ENCODE measurements at regions not wholly inside any gene's neighbourhood (a gene's known extent, or its start where the extent isn't known, plus 50 kb on each side); places are given as distances from the start of the nearest gene placed in this dataset.

DNA sequence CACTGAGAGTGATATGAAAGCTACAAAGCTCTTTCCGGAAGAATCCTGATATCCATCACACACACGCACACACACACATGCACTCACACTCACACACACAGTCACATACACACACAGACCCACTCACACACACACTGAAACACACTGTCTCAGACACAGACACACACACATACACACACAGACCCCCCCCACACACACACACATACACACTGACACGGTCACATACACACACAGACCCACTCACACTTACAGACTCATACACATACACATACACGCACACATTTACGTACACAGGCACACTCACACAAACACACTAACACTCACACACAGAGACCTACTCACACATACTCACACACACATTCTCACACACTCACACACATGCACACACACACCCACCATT lies 58.6 kb downstream of the LIG4 start:
- ATAC-seq (no peak), DNase-seq (ENCODE audit: missing footprints) (no peak)
- intact Hi-C loops (cut with DNase I): loop anchor here (2.0 kb wide), 1 partner anchor 946 kb away; no protein-coding TSS in a partner anchor

DNA sequence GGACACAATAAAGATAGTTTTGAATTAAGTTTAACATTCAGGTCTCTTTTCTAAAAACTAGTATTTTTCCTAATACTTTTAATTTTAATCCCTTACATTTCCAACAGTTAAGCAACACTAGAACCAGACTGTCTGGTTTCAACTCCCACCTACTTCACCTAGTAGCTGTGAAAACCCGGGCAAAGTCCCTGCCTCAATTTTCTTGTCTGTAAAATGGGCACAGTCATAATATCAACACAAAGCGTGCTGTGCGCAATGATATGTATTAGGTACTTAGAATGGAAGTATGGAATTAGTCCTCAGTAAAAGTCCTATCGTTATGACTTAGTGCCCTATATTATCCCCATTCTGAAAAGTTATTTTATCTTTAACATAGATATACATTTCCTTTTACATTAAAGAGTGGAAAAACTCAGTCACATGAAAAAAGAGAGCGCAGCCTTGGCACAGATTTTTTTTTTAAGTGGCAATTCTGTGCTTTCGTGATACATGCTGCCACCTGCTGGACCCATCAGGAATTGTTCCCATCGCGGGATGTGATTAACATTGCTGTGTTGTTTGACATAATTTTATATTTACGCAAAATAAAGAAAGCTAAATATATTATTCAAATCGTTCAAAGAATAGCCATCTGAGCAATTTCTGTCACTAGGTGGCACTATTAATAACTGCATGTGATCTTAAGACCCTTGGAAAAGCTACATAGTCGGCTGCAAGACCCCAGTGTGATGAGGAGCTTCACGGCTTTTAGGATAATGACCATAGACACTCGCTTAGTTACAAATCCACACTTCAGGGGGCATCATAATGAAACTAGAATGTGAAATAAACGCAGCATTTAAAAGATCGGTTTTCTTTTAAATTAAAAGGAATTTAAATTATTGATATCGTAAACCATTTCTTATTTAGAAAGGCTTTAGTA lies 59.9 kb downstream of the LIG4 start:
- ATAC-seq: no peak
- intact Hi-C loops (cut with DNase I): loop anchor here (2.0 kb wide), 1 partner anchor 945 kb away; no protein-coding TSS in a partner anchor
- no peak for DNase-seq (ENCODE audit: missing footprints)

DNA sequence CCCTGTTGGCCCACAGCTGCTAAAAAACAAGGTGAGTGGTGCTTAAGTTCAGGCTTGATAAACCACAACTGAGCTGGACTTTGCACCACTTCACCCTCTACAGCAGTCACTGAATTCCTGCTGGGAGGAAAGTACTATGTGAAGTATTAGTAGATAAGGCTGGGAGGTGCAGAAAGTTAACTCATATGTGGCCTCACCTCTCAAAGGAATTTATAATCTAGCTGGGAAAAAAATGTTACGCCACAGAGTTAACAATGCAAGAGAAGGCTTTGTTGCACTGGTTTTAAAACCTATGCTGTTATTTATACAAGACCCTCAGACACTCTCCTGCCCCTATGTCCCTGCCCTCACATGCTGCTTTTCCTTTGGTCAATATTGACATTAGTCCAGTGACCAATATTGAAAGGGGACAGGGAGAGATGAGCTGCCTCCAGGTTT lies 60.9 kb downstream of the LIG4 start:
- ATAC-seq: no peak
- no peak for DNase-seq (ENCODE audit: missing footprints)
- intact Hi-C loops (cut with DNase I): no loop called here

DNA sequence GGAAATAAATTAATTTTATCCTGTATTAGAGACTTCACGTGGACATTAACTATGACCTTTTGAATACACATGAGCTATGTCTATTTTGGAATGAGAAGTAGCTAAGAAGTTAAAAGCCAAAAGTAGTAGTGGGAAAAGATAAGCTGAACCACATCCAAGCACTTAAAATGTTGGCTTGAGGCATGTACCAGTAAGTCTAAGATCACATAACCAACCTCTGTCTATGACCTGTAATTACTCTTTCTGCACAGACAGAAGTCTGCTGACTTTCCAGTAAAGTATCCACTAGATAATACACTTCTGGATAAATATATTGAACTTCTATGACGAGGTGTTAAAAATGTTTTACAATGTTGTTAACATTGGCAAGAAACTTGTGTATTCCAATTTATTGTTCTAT lies 68.7 kb downstream of the LIG4 start:
- DNase-seq (ENCODE audit: missing footprints) (no peak), ATAC-seq (no peak)
- intact Hi-C loops (cut with DNase I): no loop called here

DNA sequence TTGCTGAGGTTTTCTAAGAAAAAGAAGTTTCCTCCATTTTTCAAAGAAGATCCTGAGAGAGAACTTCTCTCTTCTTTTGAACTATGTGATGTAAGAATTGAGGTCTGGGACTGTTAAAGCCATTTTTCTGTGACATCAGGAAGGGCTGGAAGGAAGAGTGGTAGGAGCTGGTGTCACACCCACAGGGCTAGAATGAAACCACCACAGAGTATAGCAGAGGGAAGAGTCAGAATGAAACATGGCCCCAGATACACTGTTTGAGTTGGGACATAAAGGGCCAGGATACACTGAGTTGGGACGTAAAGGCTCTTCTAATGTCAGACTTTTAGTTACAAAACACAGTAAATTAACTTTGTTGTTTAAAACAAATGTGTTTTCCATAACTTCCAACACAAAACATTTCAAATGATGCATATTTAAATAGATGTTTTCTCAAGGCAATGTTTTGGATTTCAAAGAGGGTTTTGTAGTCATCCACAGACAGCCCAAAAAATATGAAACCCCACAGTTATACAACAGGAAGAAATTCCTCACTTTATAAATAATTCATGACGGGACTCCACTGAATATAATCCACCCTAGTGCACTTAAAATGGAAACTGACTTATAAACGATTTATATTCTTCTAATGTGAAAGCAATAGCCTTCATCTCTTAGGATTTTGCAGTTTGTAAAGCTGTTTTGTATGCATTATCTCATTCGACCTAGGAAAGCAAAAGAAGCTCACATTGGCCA lies 72.5 kb downstream of the LIG4 start:
- DNase-seq (ENCODE audit: missing footprints) (no peak), ATAC-seq (no peak)
- intact Hi-C loops (cut with DNase I): no loop called here

DNA sequence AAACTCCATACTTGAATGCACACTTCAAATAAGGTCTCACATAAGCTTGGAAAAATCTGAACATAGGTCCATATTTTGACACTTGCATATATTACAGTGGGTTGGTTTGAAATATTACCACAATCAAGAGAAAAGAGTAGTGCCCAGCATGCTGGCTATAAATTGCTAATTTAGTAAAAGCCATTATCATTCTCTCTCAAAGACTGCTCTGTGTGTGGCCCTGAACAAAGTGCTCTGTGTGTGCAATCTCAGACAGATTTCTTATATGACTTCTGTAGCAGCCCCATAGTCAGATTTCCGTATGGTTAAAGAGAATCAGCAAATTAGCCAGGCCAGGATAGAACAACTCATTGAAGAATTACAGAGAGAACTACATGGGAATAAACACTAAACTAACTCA lies 78.2 kb downstream of the LIG4 start:
- intact Hi-C loops (cut with DNase I): no loop called here
- ATAC-seq (no peak), DNase-seq (ENCODE audit: missing footprints) (no peak)

DNA sequence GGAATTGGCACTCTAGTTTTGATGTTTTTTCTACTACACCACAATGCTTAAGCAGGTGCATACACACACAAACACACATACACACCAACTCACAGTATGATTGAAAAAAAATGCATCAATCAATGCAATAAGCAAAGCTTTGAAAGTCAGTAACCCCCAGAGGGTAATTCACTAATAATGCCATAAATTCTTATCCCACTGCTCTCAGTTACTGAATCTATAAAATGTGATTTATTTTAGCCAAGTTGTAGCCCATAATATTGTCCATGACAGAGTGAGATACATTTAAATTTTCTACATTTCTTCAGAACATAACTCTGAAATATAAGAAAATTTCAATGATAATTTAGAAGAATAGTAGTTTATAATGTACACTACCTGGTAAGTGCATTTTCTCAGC lies 87.9 kb downstream of the LIG4 start:
- intact Hi-C loops (cut with DNase I): no loop called here
- DNase-seq (ENCODE audit: missing footprints) (no peak), ATAC-seq (no peak)

DNA sequence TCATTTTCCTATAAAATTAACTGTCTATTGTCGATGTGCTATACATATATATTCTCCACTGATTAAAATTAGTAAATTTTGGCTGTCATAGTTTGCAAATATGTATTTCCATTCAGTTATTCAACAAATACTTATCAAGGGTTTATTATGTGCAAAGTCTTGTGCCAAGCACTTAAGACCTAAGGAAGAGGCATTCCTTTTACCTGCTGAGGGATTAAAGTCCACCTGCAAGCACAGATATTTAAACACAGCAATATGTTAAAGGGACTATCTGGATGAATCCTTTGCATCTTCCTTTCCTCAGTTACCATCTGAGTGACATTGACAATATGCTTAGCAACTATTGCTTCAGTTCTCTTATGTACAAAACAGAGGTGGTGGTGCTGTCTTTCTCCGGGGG lies 89.3 kb downstream of the LIG4 start:
- intact Hi-C loops (cut with DNase I): no loop called here
- no peak for ATAC-seq
- no peak for DNase-seq (ENCODE audit: missing footprints)

DNA sequence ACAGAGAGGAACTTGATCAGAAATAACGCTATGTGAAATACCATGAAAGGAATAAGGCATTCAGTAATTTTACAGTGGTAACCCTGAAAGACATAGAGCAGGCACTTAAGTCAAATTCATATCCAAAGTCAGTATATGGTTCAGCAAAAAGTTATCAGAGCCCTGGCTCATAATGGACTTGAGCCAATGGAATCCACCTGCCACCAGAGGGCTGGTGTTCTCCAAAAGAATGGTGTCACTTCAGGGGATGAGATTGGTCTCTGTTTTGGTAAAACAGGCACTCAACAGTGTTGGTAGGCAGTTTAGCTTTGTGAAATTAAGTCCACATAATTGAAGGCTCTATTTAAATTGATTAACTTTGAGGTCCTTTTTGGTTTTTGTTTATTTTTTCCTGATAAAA lies 93.9 kb downstream of the LIG4 start:
- ATAC-seq (no peak), DNase-seq (ENCODE audit: missing footprints) (no peak)
- intact Hi-C loops (cut with DNase I): loop anchor here (5.0 kb wide), 1 partner anchor 464 kb away; no protein-coding TSS in a partner anchor

DNA sequence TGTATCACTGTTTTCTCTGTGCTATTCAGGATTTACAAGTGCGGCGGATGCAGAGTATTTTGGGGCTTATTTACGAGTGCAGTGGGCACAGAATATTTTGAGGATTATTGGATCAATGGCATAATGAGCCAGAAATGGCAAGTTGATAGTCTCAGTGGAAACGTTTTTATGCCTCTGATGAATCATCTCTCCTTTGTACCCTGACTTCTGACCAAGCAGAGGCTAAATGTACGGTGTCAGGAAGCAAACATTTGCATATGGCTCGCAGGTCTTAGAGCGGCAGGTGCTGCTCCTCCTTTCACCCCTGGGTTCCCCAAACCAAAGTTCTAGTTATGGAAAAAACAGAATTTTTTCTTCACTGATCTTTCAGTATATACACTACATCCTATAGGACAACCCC lies 94.5 kb downstream of the LIG4 start:
- no peak for ATAC-seq
- intact Hi-C loops (cut with DNase I): loop anchor here (5.0 kb wide), 1 partner anchor 464 kb away; no protein-coding TSS in a partner anchor
- no peak for DNase-seq (ENCODE audit: missing footprints)

DNA sequence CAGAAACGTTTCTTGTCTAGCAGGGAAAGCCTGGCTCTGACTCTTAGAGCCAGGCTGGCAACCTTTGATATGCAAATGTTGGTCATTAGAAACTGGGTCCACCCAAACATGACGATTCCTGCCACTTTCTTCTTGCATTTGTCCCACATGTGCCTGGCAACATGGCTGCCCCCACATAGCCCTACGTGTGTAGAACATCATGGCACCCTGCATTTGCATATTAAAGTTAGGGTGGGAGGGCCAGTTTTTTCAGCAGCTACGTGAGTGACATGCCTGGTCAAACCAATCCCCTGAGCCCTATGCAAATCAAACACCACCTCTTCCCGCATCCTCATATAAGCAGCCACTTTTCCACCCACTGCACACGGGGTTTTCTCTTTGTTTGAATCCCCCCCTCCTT lies 95.0 kb downstream of the LIG4 start:
- ATAC-seq: no peak
- intact Hi-C loops (cut with DNase I): loop anchor here (5.0 kb wide), 1 partner anchor 463 kb away; no protein-coding TSS in a partner anchor
- DNase-seq (ENCODE audit: missing footprints): no peak

DNA sequence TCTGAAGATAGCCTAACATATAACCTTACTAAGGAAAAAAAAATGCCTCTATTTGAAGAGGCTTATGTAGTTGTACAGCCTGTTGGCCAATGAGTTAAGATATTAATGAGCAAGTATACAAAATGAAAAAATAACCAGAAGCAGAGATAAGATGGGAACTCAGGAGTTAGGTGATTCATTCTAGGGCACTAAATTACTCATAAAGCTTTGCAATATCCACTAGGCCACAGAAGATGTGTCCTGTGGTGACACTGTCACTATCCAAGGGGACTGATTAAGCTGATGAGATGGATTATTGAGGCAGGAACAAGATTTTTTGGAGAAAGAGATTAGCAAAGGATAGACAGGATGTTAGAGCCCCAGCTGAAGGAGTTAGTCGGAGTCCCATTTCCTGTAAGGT lies 99.6 kb downstream of the LIG4 start:
- intact Hi-C loops (cut with DNase I): no loop called here
- DNase-seq (ENCODE audit: missing footprints) (no peak), ATAC-seq (no peak)

DNA sequence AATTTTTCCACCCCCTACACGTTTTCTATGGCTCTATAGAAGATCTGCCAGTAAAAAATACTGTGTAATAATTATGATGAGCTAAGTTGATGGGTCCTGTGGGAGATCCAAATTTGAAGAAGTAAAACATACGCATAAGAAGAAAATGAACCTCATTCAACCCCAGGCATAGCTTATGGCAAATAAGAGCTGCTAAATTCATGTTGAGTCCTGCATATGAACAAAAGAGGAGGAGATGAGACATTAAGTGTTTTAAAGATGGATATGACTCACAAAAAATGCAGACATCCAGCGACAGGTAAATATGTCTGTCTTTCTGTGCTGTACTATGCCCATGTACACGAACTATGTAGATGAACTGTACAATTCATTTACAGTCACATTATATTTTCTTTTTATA lies 101.9 kb downstream of the LIG4 start:
- intact Hi-C loops (cut with DNase I): no loop called here
- ATAC-seq: no peak
- no peak for DNase-seq (ENCODE audit: missing footprints)

DNA sequence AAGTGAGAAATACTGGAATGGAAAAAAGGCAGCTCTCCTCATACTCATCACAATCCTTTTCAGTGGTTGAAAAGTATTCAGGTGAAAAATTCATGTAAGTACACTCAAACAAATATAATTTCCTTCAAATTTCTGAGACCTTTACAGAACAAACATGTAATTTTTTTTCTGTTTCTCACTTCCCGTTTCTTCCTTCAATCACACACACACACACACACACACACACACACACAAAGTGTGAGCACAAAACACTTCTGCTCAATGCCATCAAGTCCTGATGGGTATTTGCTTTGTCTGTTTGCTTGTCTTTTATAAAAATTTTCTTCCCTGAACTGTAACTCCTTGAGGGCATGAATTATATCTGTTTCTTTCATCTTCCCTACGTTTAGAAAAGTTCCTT lies 110.6 kb downstream of the LIG4 start:
- intact Hi-C loops (cut with DNase I): no loop called here
- ATAC-seq: no peak

DNA sequence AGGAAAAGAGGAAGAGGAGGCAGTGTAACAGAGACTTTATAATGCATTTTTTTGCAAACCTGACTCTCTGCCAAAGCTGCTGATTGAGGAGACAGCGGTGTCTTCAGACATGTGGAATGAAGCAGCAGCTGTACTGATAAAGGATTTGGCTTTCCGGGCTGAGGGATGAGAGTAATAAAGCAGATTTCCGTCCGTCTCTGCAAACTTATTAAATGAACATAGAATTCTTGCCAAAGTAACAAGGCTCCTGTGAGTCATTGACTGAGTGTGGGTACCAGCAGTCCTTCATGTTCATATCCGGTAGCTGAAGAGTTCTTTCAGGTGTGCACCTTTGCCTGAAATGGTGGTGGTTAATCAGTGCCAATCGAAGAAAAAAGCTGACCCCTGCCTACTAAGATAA lies 112.6 kb downstream of the LIG4 start:
- ATAC-seq (no peak), DNase-seq (ENCODE audit: missing footprints) (no peak)
- intact Hi-C loops (cut with DNase I): no loop called here

More for the DNA sequence above, 110.6 kb downstream of the LIG4 start:
- DNase-seq (ENCODE audit: missing footprints): no peak

DNA sequence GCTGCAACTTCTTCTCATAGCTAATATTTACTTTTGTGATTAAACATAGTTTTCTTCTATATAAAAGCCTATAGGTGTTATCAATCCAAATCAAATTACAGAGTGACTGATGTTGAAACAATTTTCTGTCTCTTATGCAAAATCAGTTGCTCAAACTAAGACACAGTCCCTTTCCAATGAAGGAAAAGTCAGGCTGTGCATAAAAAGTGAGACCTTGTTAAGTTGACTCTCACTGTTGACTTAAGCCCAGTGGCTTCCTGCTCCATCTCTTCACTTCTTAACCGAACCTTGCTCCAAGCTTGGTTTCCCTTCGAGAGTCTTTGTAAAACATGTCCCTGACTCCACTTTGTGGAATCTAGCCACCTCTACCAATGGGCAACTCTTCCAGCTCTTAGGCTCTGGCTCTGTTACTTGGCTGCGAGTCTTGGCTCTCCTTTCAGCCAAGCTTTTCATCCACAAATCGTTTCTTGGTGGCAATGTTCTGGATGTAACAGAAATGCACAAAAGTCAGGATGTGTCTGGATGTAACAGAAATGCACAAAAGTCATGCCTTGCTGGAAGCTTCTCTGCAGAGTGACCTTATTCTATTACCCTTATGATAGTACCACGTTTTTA lies 118.9 kb downstream of the LIG4 start:
- intact Hi-C loops (cut with DNase I): no loop called here
- ATAC-seq (no peak), DNase-seq (ENCODE audit: missing footprints) (no peak)

DNA sequence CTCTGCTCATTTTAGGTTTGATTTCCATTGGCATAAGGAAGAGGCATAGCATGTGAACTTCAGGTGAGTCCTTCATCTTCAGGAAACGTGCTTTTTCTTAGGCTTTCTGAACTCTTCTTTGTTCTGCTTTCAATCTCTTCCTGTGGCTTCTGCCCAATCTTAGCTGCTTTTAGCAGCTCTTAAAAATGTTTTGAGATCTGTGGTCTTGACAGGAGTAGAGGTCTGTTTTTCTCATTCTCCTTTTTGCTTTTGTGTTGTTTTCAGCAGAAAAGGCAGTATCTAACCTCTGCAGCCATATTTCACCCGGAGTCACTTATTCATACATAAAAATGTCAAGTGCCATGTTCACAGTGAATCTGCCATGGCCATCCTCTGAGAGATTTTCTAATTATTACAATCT lies 120.3 kb downstream of the LIG4 start:
- ATAC-seq: no peak
- intact Hi-C loops (cut with DNase I): no loop called here
- no peak for DNase-seq (ENCODE audit: missing footprints)

DNA sequence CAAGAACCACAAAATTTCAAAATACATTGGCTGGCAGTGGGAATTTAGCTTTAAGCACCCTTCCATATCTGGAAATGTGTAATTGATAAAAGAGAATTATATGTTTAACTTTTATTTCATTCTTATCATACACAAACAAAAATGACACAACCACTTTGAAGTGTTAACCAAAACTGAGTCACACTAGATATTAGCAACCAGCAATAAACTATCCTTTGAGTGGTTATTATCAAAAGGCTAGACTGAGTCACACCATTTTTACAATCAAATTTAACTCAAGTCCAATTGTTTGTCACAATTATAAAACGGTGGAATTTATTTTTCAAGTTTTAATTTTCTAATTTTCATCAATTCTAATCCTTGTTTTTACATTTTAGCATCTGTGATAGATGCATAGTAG lies 121.7 kb downstream of the LIG4 start:
- no peak for DNase-seq (ENCODE audit: missing footprints)
- intact Hi-C loops (cut with DNase I): no loop called here
- ATAC-seq: no peak

DNA sequence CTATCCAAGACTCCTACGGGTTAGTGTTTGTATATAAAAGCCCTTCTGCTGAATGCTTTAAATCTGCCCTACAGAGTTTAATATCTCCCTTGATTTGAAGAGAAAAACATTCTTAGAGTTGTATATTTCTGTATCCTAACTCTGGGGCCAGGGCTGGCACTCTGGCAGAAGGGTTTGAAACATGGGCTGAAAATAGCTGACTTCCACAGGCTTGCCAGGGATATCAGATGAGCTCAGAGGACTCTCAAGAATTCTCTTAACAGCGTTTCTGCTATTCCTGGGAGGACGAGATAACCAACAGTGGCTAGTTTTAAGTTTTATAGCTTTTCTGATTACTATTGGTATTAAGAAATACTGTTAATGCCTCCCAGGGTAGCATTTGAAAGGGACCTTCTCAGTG lies 127.5 kb downstream of the LIG4 start:
- intact Hi-C loops (cut with DNase I): no loop called here
- DNase-seq (ENCODE audit: missing footprints): no peak
- no peak for ATAC-seq

DNA sequence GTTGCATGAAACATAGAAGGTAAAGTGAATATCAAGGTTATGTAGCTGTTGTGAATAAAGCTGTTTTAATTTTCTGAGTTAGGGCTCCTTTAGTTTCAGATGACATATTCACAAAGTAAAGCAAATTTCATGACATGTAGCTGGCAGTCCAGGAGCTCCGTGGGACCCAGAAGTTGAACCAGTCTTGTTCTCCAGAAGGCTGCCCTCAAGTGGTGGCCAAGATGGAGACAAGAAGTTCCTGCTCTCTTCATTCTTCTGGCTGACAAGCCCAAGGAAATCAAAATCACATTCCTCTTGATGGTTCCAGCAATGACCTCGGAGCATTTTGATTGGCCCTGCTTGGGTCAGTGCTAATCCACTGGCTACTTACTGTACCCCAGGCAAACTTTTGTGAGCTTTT lies 128.7 kb downstream of the LIG4 start:
- DNase-seq (ENCODE audit: missing footprints) (no peak), ATAC-seq (no peak)
- intact Hi-C loops (cut with DNase I): no loop called here
